ENCODE measurements at regions not wholly inside any gene's neighbourhood (a gene's known extent, or its start where the extent isn't known, plus 50 kb on each side); places are given as distances from the start of the nearest gene placed in this dataset.
"Not testable (repeated sequence)": the region's sequence is repeated elsewhere in the genome, so short reads cannot be mapped to it uniquely, and the experiment has no call there.

DNA sequence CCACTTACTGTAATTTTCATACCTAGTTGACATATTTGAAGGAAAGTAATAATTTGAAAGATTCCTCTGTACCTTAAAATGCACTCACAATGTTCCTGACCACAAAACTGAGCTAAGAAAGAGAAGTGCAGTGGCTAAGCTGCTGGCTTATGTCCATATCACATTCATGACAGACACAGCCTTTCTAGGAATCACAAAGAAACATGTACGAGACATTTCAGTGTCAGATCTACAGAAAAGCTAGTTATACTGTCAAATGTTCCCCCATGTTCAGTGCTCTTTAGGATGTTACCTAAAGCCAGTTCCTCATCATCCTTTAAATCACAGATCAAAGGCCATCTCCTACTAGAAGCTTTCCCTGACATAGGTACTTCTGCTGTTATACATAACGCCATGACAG is 142.2 kb upstream of the C11orf58 start:
- no peak overlapping the region for H3K27ac ChIP-seq
- TF ChIP-seq POLR2A (IDR thresholded peaks at IDR 0.05): no peak
- TF ChIP-seq, protein P1, sequence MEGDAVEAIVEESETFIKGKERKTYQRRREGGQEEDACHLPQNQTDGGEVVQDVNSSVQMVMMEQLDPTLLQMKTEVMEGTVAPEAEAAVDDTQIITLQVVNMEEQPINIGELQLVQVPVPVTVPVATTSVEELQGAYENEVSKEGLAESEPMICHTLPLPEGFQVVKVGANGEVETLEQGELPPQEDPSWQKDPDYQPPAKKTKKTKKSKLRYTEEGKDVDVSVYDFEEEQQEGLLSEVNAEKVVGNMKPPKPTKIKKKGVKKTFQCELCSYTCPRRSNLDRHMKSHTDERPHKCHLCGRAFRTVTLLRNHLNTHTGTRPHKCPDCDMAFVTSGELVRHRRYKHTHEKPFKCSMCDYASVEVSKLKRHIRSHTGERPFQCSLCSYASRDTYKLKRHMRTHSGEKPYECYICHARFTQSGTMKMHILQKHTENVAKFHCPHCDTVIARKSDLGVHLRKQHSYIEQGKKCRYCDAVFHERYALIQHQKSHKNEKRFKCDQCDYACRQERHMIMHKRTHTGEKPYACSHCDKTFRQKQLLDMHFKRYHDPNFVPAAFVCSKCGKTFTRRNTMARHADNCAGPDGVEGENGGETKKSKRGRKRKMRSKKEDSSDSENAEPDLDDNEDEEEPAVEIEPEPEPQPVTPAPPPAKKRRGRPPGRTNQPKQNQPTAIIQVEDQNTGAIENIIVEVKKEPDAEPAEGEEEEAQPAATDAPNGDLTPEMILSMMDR (IDR thresholded peaks at IDR 0.05): no peak
- TF ChIP-seq EP300 (IDR thresholded peaks at IDR 0.05): no peak
- no peak for DNase-seq (ENCODE audit: low spot score in 2 of 2)
- no peaks in the 10 kb centered on the region for H3K27me3 ChIP-seq
- peaks cover 0 to 10% (median 0%) of the 10 kb centered on the region in 4 donors for H3K4me1 ChIP-seq
- 54 to 77% methylated on average over 2 of the region's 2 CpGs for WGBS, 2 donors
- H3K4me3 ChIP-seq: no peak overlapping the region
- no peaks in the 10 kb centered on the region for H3K36me3 ChIP-seq
- no peaks in the 10 kb centered on the region for H3K9me3 ChIP-seq

DNA sequence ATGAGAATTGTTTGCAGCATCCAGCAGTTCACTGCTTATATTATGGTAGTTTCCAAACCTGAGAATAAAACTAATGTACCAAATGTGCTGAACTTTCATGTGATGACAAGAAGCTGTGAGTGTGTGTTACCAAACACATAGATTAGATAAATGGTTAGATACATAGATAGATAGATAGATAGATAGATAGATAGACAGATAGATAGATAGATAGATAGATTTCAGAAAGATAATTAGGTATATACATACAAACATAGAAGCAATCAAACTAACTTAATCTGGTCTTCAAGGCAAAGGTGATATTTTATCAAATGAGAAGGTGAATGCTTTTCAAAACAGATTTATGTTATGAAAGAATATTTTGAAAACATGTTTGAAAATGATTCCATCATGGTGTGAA is 147.3 kb upstream of the C11orf58 start:
- H3K9me3 ChIP-seq: no peaks in the 10 kb centered on the region
- peaks cover 0 to 11% (median 0%) of the 10 kb centered on the region in 4 donors for H3K4me1 ChIP-seq
- no peak for DNase-seq (ENCODE audit: low spot score in 2 of 2)
- no peak overlapping the region for H3K4me3 ChIP-seq
- no peak for TF ChIP-seq POLR2A (IDR thresholded peaks at IDR 0.05)
- TF ChIP-seq, protein P1 (IDR thresholded peaks at IDR 0.05): no peak
- no peak for TF ChIP-seq EP300 (IDR thresholded peaks at IDR 0.05)
- no peaks in the 10 kb centered on the region for H3K27me3 ChIP-seq
- no peaks in the 10 kb centered on the region for H3K36me3 ChIP-seq
- H3K27ac ChIP-seq: no peak overlapping the region

DNA sequence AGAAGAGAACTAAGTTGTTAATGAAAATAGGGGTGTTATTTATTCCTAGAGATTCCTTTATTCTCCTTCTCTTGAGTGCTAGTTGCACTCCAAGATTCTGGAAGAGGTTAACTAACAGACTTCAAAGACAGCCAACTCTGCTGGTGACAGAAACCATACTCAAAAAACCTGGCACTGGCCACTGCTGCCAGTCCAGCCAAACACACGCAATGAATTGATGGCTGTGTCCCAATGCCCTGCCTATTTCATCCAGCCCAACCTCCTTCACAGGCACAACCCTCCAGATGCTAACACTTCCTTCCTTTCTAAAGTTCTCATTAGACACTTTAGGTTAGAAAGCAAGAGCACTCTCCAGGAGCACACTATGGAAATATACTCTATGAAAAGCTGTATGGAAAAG is 150.8 kb upstream of the C11orf58 start:
- no peak for TF ChIP-seq POLR2A (IDR thresholded peaks at IDR 0.05)
- TF ChIP-seq, protein P1 (IDR thresholded peaks at IDR 0.05): no peak
- no peak for TF ChIP-seq EP300 (IDR thresholded peaks at IDR 0.05)

GRCh38 chr11:16584569-16584968 is 153.9 kb upstream of the C11orf58 start:
- Histone ChIP-seq H3K4me1 (peaks cover 0 to 11% (median 0%) of the 10 kb centered on the region in 4 donors), H3K27ac (no peak overlapping the region), H3K36me3 (no peaks in the 10 kb centered on the region), H3K9me3 (no peaks in the 10 kb centered on the region), H3K27me3 (no peaks in the 10 kb centered on the region), H3K4me3 (no peak overlapping the region)
- no peak for DNase-seq (ENCODE audit: low spot score in 2 of 2)
- TF ChIP-seq POLR2A (IDR thresholded peaks at IDR 0.05) (no peak), EP300 (IDR thresholded peaks at IDR 0.05) (no peak)
- TF ChIP-seq, protein P1 (IDR thresholded peaks at IDR 0.05): no peak
- WGBS, 2 donors: 75 to 91% methylated on average over 2 of the region's 2 CpGs

More for the DNA sequence above, 150.8 kb upstream of the C11orf58 start:
- DNase-seq (ENCODE audit: low spot score in 2 of 2): no peak
- Histone ChIP-seq H3K4me1 (peaks cover 0 to 11% (median 0%) of the 10 kb centered on the region in 4 donors), H3K4me3 (no peak overlapping the region), H3K27ac (no peak overlapping the region), H3K9me3 (no peaks in the 10 kb centered on the region), H3K27me3 (no peaks in the 10 kb centered on the region), H3K36me3 (no peaks in the 10 kb centered on the region)
- WGBS, 2 donors: 22 to 24% methylated on average over 1 of the region's 1 CpG

DNA sequence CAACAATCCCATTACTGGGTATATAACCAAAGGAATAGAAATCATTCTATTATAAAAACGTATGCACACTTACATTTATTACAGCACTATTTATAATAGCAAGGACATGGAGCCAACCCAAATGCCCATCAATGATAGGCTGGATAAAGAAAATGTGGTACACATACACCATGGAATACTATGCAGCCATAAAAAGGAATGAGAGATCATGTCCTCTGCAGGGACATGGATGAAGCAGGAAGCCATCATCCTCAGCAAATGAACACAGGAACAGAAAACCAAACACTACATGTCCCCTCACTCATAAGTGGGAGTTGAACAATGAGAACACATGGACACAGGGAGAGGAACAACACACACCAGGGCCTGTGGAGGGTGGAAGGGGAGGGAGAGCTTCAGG is 157.4 kb upstream of the C11orf58 start:
- WGBS, 2 donors: 88 to 95% methylated on average over 1 of the region's 1 CpG
- H3K27me3 ChIP-seq; H3K9me3 ChIP-seq; H3K4me1 ChIP-seq; H3K36me3 ChIP-seq; DNase-seq (ENCODE audit: low spot score in 2 of 2); H3K4me3 ChIP-seq; H3K27ac ChIP-seq: not testable (repeated sequence)

DNA sequence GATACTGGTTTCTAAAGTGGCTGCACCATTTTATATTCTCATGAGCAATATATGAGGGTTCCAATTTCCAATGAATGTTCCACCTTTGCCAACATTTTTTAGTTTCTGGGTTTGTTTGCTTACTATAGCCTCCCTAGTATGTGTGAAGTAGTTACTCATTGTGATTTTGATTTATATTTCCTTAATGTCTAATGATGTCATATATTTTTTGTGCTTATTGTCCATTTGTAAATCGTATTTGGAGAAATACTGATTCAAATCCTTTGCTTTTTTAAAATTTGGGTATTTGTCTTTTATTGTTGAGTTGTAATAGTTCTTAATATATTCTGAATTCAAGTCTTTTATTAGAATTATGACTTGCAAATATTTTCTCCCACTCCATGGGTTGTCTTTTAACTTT is 161.0 kb upstream of the C11orf58 start:
- Histone ChIP-seq H3K4me1 (peaks cover 0 to 6% (median 0%) of the 10 kb centered on the region in 4 donors), H3K27me3 (no peaks in the 10 kb centered on the region), H3K27ac (no peak overlapping the region), H3K9me3 (peaks cover 0 to 3% (median 0%) of the 10 kb centered on the region in 4 donors), H3K36me3 (no peaks in the 10 kb centered on the region), H3K4me3 (no peak overlapping the region)
- no peak for DNase-seq (ENCODE audit: low spot score in 2 of 2)
- TF ChIP-seq, protein P1 (IDR thresholded peaks at IDR 0.05): no peak
- TF ChIP-seq POLR2A (IDR thresholded peaks at IDR 0.05): no peak
- no peak for TF ChIP-seq EP300 (IDR thresholded peaks at IDR 0.05)
- 81 to 85% methylated on average over 1 of the region's 1 CpG for WGBS, 2 donors

- H3K4me3 ChIP-seq; H3K27me3 ChIP-seq; H3K36me3 ChIP-seq; H3K9me3 ChIP-seq; H3K4me1 ChIP-seq; H3K27ac ChIP-seq; DNase-seq (ENCODE audit: low spot score in 2 of 2): not testable (repeated sequence)
- WGBS, 2 donors: 95 to 97% methylated on average over 2 of the region's 2 CpGs
Measured at GRCh38 chr11:16574889-16575288, 163.6 kb upstream of the C11orf58 start.

Data from tibial nerve (tissue), 4 donors.